ENCODE measurements at regions not wholly inside any gene's neighbourhood (a gene's known extent, or its start where the extent isn't known, plus 50 kb on each side); places are given as distances from the start of the nearest gene placed in this dataset.

DNA sequence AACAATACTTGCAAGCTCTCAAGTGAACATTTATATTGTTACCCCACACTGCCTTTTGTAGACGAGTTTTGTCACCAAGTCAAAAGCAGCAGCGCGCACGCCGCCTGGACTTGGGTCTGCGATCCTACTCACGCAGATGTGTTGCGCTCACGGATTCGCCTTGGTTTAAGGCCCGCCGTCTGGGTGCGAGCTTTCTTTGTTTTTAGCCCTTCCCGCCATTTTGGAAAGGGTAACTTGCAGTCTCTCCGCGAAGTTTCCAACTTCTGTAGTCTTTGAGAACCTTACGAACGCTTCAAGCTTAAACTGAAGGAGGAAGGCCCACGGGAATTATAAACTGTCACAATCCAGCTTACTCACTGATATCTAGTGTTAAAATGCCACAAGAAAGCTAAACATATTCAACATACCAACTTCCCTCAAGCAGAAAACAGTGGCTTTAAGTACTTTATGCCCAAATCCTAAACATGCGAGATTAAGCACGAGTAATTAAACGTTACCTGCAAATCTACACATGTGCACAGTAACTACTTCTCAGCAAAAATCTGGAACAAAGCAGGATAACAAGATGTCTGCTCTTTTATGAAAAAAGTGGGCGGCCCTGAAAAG lies 80.4 kb upstream of the BTN3A2 start:
- Histone ChIP-seq H3K36me3 (ENCODE audit: control insufficient read depth in 3 of 3, insufficient read depth in 3 of 3, low read length in 3 of 3) (peaks cover 0 to 7% (median 6%) of the 10 kb centered on the region in 3 donors), H3K9me3 (ENCODE audit: control insufficient read depth in 3 of 3, low read length in 3 of 3) (no peaks in the 10 kb centered on the region)

DNA sequence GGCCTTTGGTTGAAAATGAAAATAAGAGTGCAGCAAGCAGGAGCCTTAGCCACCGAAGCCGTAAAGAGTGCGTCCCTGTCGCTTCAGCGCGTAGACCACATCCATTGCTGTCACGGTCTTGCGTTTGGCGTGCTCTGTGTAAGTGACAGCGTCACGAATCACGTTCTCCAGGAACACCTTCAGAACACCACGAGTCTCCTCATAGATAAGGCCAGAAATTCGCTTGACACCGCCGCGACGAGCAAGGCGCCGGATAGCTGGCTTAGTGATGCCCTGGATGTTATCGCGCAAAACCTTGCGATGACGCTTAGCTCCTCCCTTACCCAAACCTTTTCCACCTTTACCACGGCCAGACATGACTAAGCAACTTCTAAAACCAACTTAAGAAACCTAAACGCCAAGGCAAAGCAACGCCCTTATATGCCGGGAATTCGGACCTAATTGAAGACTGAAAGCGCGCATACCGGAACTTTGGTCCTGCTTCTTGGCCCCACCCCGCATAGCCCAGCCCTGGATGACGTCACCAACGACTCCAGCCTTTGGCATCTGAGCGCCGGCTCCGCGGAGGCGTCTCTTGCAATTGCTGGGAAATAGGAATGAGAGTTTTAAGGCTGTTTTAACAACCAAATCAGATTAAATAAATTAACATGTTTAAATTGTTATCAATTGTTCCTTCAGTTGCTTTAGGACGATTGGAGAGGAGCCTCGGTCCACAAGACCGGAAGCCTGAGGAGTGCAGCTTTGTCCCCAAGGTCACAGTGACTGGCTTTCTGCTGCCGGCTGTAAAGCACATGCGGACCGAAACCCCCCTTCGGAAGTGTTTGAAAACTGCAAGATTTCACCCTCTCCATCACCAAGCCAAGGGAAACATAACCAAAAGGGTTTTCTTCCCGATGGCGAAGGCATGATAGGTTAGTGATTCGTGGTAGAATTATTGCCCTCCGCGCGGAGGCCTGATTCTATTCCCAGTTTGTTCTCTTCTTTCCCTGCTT lies 79.6 kb upstream of the BTN3A2 start:
- Histone ChIP-seq H3K9me3 (ENCODE audit: control insufficient read depth in 3 of 3, low read length in 3 of 3) (no peaks in the 10 kb centered on the region), H3K36me3 (ENCODE audit: control insufficient read depth in 3 of 3, insufficient read depth in 3 of 3, low read length in 3 of 3) (peaks cover 0 to 6% (median 5%) of the 10 kb centered on the region in 3 donors), H3K4me3 (ENCODE audit: low read length in 3 of 3) (peak overlapping the region; percentile 98 to 99 (median 99)), H3K27me3 (ENCODE audit: control insufficient read depth in 3 of 3, insufficient read depth in 3 of 3, low read length in 3 of 3) (no peaks in the 10 kb centered on the region), H3K4me1 (ENCODE audit: control insufficient read depth in 3 of 3, insufficient read depth in 3 of 3, low read length in 3 of 3) (peaks cover 22 to 28% (median 27%) of the 10 kb centered on the region in 3 donors), H3K9ac (ENCODE audit: low read depth in 1 of 3, low read length in 3 of 3) (peak overlapping the region; percentile 88 to 94 (median 89)), H3K27ac (ENCODE audit: low read depth, low read length) (peak overlapping the region; percentile 94)

More for the DNA sequence above, 80.4 kb upstream of the BTN3A2 start:
- peak overlapping the region; percentile 94 for H3K27ac ChIP-seq (ENCODE audit: low read depth, low read length)
- H3K9ac ChIP-seq (ENCODE audit: low read depth in 1 of 3, low read length in 3 of 3), result peak overlapping the region; percentile 88 to 94 (median 89)
- no peaks in the 10 kb centered on the region for H3K27me3 ChIP-seq (ENCODE audit: control insufficient read depth in 3 of 3, insufficient read depth in 3 of 3, low read length in 3 of 3)
- H3K4me3 ChIP-seq (ENCODE audit: low read length in 3 of 3), result peak overlapping the region; percentile 98 to 99 (median 99)
- H3K4me1 ChIP-seq (ENCODE audit: control insufficient read depth in 3 of 3, insufficient read depth in 3 of 3, low read length in 3 of 3), result peaks cover 22 to 28% (median 27%) of the 10 kb centered on the region in 3 donors

DNA sequence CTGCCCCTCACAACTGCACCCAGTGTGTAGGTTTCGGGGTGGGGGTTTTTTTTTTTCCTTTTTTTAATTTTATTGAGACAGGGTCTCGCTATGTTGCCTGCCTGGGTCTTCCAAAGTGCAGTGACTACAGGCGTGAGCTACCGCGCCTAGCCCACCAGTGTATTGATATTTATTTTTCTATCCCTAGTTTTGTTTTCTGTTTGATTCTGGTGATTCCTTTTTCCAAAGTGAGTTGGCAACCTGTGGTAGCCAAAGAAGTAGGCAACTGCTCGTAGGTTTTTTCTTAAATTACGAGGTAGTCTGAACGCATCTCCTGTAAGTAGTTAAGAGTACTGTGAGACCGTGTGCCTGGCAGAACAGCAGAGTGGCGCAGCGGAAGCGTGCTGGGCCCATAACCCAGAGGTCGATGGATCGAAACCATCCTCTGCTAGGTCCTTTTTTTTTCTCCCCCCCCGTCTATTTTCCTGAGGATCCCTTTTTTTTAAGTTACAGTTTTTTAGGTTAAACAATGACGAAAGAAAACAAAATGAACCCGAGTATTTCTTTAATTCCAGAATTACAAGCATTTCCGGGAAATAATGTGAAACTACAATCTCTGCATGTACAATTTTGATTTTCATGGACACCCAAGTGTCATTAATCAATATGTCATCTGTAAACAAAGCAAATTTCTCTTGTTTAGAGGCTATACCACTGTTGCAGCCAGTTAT lies 78.7 kb upstream of the BTN3A2 start:
- Histone ChIP-seq H3K27me3 (ENCODE audit: control insufficient read depth in 3 of 3, insufficient read depth in 3 of 3, low read length in 3 of 3) (no peaks in the 10 kb centered on the region), H3K27ac (ENCODE audit: low read depth, low read length) (peak overlapping the region; percentile 94), H3K36me3 (ENCODE audit: control insufficient read depth in 3 of 3, insufficient read depth in 3 of 3, low read length in 3 of 3) (no peaks in the 10 kb centered on the region), H3K9ac (ENCODE audit: low read depth in 1 of 3, low read length in 3 of 3) (peak overlapping the region; percentile 88 to 94 (median 89)), H3K4me3 (ENCODE audit: low read length in 3 of 3) (peak overlapping the region; percentile 98 to 99 (median 99)), H3K4me1 (ENCODE audit: control insufficient read depth in 3 of 3, insufficient read depth in 3 of 3, low read length in 3 of 3) (peaks cover 22 to 28% (median 27%) of the 10 kb centered on the region in 3 donors), H3K9me3 (ENCODE audit: control insufficient read depth in 3 of 3, low read length in 3 of 3) (no peaks in the 10 kb centered on the region)

DNA sequence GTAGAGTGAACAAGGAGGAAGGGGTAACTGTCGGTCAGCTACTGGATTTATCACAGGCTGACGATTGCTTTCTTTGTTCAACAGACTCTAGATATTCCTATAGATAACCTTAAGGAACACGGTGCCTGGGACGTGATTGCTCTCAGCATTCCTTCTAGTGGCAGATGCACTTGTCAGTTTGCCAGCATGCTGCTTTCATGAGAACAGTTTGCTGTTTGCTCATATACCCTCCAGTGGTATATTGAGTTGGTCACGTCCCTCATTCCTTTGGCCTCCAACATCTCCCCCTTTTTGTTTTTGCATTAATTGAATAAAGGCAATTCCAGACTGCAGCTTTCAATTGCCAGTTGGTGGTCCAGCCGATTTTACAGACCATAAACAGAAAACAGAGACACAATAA lies 76.8 kb upstream of the BTN3A2 start:
- H3K4me3 ChIP-seq (ENCODE audit: low read length in 3 of 3), result no peak overlapping the region
- H3K36me3 ChIP-seq (ENCODE audit: control insufficient read depth in 3 of 3, insufficient read depth in 3 of 3, low read length in 3 of 3), result no peaks in the 10 kb centered on the region
- no peak overlapping the region for H3K27ac ChIP-seq (ENCODE audit: low read depth, low read length)

DNA sequence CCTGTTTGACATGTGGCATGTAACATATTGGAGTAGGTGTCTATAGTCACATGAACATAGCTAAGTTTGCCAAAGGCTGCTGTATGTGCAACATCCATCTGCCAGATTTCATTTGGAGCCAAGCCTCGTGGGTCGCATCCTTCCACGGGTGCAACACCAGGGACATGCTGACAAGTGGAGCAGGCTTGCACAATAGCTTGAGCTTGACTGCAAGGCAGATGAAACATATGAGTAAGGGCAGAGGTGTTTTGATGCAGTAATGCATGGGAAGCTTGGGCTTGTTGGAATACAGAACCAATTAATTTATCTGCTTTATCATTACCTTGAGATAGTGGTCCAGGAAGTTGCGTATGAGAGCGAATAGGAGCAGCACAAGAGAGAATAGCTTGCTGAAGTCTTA lies 74.1 kb upstream of the BTN3A2 start:
- H3K27ac ChIP-seq (ENCODE audit: low read depth, low read length), result no peak overlapping the region
- H3K9ac ChIP-seq (ENCODE audit: low read depth in 1 of 3, low read length in 3 of 3), result no peak overlapping the region
- H3K4me3 ChIP-seq (ENCODE audit: low read length in 3 of 3), result no peak overlapping the region

More for the DNA sequence above, 76.8 kb upstream of the BTN3A2 start:
- Histone ChIP-seq H3K9ac (ENCODE audit: low read depth in 1 of 3, low read length in 3 of 3) (no peak overlapping the region), H3K4me1 (ENCODE audit: control insufficient read depth in 3 of 3, insufficient read depth in 3 of 3, low read length in 3 of 3) (peaks cover 13 to 21% (median 20%) of the 10 kb centered on the region in 3 donors), H3K27me3 (ENCODE audit: control insufficient read depth in 3 of 3, insufficient read depth in 3 of 3, low read length in 3 of 3) (no peaks in the 10 kb centered on the region), H3K9me3 (ENCODE audit: control insufficient read depth in 3 of 3, low read length in 3 of 3) (no peaks in the 10 kb centered on the region)

DNA sequence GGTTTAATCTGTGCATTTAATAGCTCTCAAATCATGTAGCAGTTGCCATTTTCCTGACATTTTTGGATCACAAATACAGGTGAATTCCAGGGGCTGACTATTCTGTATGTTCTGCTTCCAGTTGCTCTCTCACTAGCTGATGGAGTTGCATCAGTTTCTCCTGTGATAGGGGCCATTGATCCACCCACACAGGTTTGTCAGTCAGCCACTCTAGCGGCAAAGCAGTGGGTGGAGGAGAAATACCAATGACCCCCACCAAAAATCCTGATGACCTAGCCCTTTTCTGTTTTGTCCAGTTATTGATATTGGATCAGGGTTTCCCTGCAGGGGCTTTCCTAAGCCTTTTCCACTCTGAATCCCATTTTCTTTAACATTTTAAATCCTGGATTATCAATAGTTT lies 72.3 kb upstream of the BTN3A2 start:
- H3K9me3 ChIP-seq (ENCODE audit: control insufficient read depth in 3 of 3, low read length in 3 of 3), result no peaks in the 10 kb centered on the region
- H3K4me1 ChIP-seq (ENCODE audit: control insufficient read depth in 3 of 3, insufficient read depth in 3 of 3, low read length in 3 of 3), result peaks cover 8 to 27% (median 25%) of the 10 kb centered on the region in 3 donors
- H3K27ac ChIP-seq (ENCODE audit: low read depth, low read length), result no peak overlapping the region
- H3K4me3 ChIP-seq (ENCODE audit: low read length in 3 of 3), result no peak overlapping the region
- H3K9ac ChIP-seq (ENCODE audit: low read depth in 1 of 3, low read length in 3 of 3), result no peak overlapping the region
- H3K36me3 ChIP-seq (ENCODE audit: control insufficient read depth in 3 of 3, insufficient read depth in 3 of 3, low read length in 3 of 3), result no peaks in the 10 kb centered on the region
- H3K27me3 ChIP-seq (ENCODE audit: control insufficient read depth in 3 of 3, insufficient read depth in 3 of 3, low read length in 3 of 3), result no peaks in the 10 kb centered on the region

More for the DNA sequence above, 74.1 kb upstream of the BTN3A2 start:
- no peaks in the 10 kb centered on the region for H3K36me3 ChIP-seq (ENCODE audit: control insufficient read depth in 3 of 3, insufficient read depth in 3 of 3, low read length in 3 of 3)
- no peaks in the 10 kb centered on the region for H3K27me3 ChIP-seq (ENCODE audit: control insufficient read depth in 3 of 3, insufficient read depth in 3 of 3, low read length in 3 of 3)
- H3K4me1 ChIP-seq (ENCODE audit: control insufficient read depth in 3 of 3, insufficient read depth in 3 of 3, low read length in 3 of 3), result peaks cover 7 to 14% (median 13%) of the 10 kb centered on the region in 3 donors
- no peaks in the 10 kb centered on the region for H3K9me3 ChIP-seq (ENCODE audit: control insufficient read depth in 3 of 3, low read length in 3 of 3)

DNA sequence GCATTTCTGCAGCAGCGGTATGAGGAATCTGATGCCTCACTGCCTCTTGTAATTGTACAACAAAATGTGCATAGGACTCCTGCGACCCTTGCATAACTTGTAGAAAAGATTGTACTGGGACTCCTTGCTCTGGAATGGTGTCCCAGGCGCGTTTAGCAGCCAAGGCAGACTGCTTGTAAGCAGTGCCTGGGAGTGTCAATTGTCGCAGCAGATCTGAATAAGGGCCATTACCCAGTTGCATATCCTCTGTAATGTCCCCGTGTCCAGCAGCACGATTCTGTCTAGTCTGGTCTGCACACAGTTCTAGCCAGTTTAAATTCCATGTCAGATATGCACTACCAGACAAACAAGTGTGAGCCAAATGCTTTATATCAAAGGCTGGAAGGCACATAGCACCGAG lies 70.7 kb upstream of the BTN3A2 start:
- Histone ChIP-seq H3K27me3 (ENCODE audit: control insufficient read depth in 3 of 3, insufficient read depth in 3 of 3, low read length in 3 of 3) (no peaks in the 10 kb centered on the region), H3K9me3 (ENCODE audit: control insufficient read depth in 3 of 3, low read length in 3 of 3) (no peaks in the 10 kb centered on the region), H3K27ac (ENCODE audit: low read depth, low read length) (no peak overlapping the region), H3K9ac (ENCODE audit: low read depth in 1 of 3, low read length in 3 of 3) (peak overlapping the region in 1 of 3 donors; percentile 25), H3K4me1 (ENCODE audit: control insufficient read depth in 3 of 3, insufficient read depth in 3 of 3, low read length in 3 of 3) (peaks cover 8 to 28% (median 27%) of the 10 kb centered on the region in 3 donors), H3K4me3 (ENCODE audit: low read length in 3 of 3) (peak overlapping the region; percentile 2 to 42 (median 6)), H3K36me3 (ENCODE audit: control insufficient read depth in 3 of 3, insufficient read depth in 3 of 3, low read length in 3 of 3) (no peaks in the 10 kb centered on the region)

DNA sequence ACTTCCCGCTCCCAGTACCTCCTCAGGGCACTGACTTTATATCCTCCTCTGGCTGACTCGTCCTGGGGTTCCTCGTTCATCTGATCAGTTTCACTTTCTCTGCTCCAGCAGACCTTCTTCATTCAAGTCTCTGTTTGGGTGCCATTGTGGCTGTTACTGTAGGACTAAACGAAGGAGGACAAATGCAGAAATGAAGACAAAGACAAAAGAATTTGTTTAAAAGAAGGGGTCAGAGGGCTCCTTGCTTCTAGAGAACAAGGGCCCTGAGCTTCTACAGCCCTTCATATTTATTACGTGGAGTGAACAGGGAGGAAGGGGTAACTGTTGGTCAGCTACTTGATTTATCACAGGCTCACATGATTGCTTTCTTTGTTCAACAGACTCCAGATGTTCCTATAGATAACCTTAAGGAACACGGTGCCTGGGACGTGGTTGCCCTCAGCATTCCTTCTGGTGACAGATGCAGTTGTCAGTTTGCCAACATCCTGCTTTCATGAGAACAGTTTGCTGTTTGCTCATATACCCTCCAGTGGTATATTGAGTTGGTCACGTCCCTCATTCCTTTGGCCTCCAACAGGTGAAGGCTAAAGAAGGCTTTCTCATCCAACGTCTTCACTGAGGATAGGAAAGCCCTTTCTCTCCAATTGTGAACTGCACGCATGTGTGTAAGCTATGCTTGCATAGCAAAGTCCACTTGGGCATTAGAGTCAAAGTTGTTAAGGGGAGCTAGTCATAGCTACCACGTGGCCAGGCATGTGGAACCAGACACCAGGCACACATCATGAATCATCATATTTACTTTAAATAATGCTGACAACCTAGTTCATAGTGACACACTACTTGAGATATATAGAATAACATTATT lies 69.1 kb upstream of the BTN3A2 start:
- Histone ChIP-seq H3K36me3 (ENCODE audit: control insufficient read depth in 3 of 3, insufficient read depth in 3 of 3, low read length in 3 of 3) (no peaks in the 10 kb centered on the region), H3K9me3 (ENCODE audit: control insufficient read depth in 3 of 3, low read length in 3 of 3) (no peaks in the 10 kb centered on the region), H3K27ac (ENCODE audit: low read depth, low read length) (peak overlapping the region; percentile 88), H3K9ac (ENCODE audit: low read depth in 1 of 3, low read length in 3 of 3) (no peak overlapping the region), H3K4me1 (ENCODE audit: control insufficient read depth in 3 of 3, insufficient read depth in 3 of 3, low read length in 3 of 3) (peaks cover 8 to 28% (median 27%) of the 10 kb centered on the region in 3 donors), H3K27me3 (ENCODE audit: control insufficient read depth in 3 of 3, insufficient read depth in 3 of 3, low read length in 3 of 3) (no peaks in the 10 kb centered on the region), H3K4me3 (ENCODE audit: low read length in 3 of 3) (peak overlapping the region in 1 of 3 donors; percentile 12)

DNA sequence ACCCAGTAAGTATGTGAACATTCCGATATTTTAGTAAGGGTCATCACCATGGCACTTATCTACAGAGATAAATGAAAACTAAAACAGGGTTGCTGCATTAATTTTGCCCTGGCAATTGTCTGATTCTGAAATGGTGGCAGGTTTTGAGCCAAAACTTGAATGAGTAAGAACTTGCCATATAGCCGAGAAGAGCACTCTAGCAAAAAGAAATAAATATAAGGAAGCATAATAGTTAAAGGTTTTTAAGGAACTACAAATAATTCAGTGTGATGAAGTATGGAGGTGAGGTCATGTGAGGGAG lies 68.5 kb upstream of the BTN3A2 start:
- Histone ChIP-seq H3K36me3 (ENCODE audit: control insufficient read depth in 3 of 3, insufficient read depth in 3 of 3, low read length in 3 of 3) (no peaks in the 10 kb centered on the region), H3K4me3 (ENCODE audit: low read length in 3 of 3) (peak overlapping the region in 1 of 3 donors; percentile 8), H3K4me1 (ENCODE audit: control insufficient read depth in 3 of 3, insufficient read depth in 3 of 3, low read length in 3 of 3) (peaks cover 8 to 28% (median 27%) of the 10 kb centered on the region in 3 donors), H3K27me3 (ENCODE audit: control insufficient read depth in 3 of 3, insufficient read depth in 3 of 3, low read length in 3 of 3) (no peaks in the 10 kb centered on the region), H3K27ac (ENCODE audit: low read depth, low read length) (peak overlapping the region; percentile 88), H3K9ac (ENCODE audit: low read depth in 1 of 3, low read length in 3 of 3) (no peak overlapping the region), H3K9me3 (ENCODE audit: control insufficient read depth in 3 of 3, low read length in 3 of 3) (no peaks in the 10 kb centered on the region)
